ENCODE measurements at regions not wholly inside any gene's neighbourhood (a gene's known extent, or its start where the extent isn't known, plus 50 kb on each side); places are given as distances from the start of the nearest gene placed in this dataset.

GRCh38 chr6:9494864-9495263 lies 920.0 kb downstream of the TFAP2A start:
- no peak for TF ChIP-seq CTCF (IDR thresholded peaks at IDR 0.05; ENCODE audit: unreplicated experiment in 3 of 3)
- peaks cover 4% of the 10 kb centered on the region for H3K4me1 Mint-ChIP-seq
- H3K27me3 Mint-ChIP-seq (ENCODE audit: low read depth) = no peaks in the 10 kb centered on the region
- H3K27ac Mint-ChIP-seq = no peak overlapping the region
- no peaks in the 10 kb centered on the region for H3K9me3 Mint-ChIP-seq
- H3K4me3 Mint-ChIP-seq = no peak overlapping the region
- no peaks in the 10 kb centered on the region for H3K36me3 Mint-ChIP-seq (ENCODE audit: low read depth)

GRCh38 chr6:9492790-9493189 lies 922.1 kb downstream of the TFAP2A start:
- no peaks in the 10 kb centered on the region for H3K27me3 Mint-ChIP-seq (ENCODE audit: low read depth)
- no peaks in the 10 kb centered on the region for H3K9me3 Mint-ChIP-seq
- no peaks in the 10 kb centered on the region for H3K36me3 Mint-ChIP-seq (ENCODE audit: low read depth)
- H3K4me1 Mint-ChIP-seq = peaks cover 4% of the 10 kb centered on the region
- no peak overlapping the region for H3K27ac Mint-ChIP-seq
- TF ChIP-seq CTCF (IDR thresholded peaks at IDR 0.05; ENCODE audit: unreplicated experiment in 3 of 3) = no peak
- no peak overlapping the region for H3K4me3 Mint-ChIP-seq

DNA sequence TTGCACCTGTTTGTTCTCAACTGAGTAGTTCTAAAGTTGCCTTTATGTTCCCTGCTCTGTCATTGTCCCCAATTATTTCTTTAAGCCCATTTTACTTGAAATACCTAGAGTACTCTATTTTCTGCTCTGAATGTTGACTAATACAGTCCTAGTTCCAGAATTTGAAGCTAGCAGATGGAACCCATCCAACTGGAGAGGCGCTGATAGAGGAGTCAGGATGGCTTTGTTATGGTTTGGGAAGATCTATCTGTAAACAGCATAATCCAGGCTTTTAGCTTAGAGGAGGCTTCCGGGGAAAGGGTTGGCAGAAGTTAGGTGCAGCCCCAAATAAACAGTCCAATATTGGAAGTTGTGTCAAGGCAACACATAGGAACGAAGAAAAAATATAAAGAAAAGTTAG lies 927.7 kb downstream of the TFAP2A start:
- Mint-ChIP-seq H3K4me3 (no peak overlapping the region), H3K9me3 (no peaks in the 10 kb centered on the region), H3K4me1 (no peaks in the 10 kb centered on the region), H3K27me3 (ENCODE audit: low read depth) (no peaks in the 10 kb centered on the region), H3K36me3 (ENCODE audit: low read depth) (no peaks in the 10 kb centered on the region), H3K27ac (no peak overlapping the region)
- no peak for TF ChIP-seq CTCF (IDR thresholded peaks at IDR 0.05; ENCODE audit: unreplicated experiment in 3 of 3)

DNA sequence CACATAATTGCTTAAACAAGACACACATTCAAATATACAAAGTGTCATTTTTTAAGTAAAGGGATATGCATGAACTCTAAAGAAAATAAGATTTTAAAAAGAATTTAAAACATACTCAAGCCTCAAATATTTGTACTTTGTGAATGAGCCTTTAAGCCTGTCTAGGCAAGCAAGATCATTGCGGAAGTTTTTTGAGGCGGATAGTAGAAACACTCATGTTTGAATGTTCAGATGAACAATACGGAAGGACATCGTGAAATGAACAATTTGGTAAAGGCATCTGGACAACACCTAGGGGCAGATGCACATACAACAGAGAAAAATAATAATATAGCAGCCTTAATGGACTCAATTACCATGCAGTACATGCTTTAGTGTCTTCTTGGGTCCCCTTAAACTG lies 928.9 kb downstream of the TFAP2A start:
- Mint-ChIP-seq H3K36me3 (ENCODE audit: low read depth) (no peaks in the 10 kb centered on the region), H3K27me3 (ENCODE audit: low read depth) (no peaks in the 10 kb centered on the region), H3K4me1 (no peaks in the 10 kb centered on the region), H3K27ac (no peak overlapping the region), H3K9me3 (no peaks in the 10 kb centered on the region), H3K4me3 (no peak overlapping the region)
- no peak for TF ChIP-seq CTCF (IDR thresholded peaks at IDR 0.05; ENCODE audit: unreplicated experiment in 3 of 3)

DNA sequence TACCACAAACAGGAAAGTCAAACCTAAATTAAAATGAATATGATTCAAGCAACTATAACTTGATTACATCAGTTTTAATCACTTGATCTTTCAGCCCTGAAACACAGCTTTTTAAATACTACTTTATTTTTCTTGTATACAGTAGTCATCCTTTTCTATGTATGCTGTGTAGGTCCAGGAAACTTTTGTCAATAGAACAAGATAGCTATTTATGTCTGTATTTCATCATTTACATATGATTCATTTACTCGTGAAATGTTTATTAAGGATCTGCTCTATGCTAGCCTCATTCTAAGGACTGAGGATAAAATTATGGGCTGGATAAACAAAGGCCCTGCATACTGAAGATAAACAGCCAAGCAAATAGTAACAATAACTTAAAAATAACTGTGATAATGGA lies 930.2 kb downstream of the TFAP2A start:
- no peak for TF ChIP-seq CTCF (IDR thresholded peaks at IDR 0.05; ENCODE audit: unreplicated experiment in 3 of 3)
- Mint-ChIP-seq H3K27me3 (ENCODE audit: low read depth) (no peaks in the 10 kb centered on the region), H3K36me3 (ENCODE audit: low read depth) (no peaks in the 10 kb centered on the region), H3K27ac (no peak overlapping the region), H3K4me3 (no peak overlapping the region), H3K4me1 (no peaks in the 10 kb centered on the region), H3K9me3 (no peaks in the 10 kb centered on the region)

DNA sequence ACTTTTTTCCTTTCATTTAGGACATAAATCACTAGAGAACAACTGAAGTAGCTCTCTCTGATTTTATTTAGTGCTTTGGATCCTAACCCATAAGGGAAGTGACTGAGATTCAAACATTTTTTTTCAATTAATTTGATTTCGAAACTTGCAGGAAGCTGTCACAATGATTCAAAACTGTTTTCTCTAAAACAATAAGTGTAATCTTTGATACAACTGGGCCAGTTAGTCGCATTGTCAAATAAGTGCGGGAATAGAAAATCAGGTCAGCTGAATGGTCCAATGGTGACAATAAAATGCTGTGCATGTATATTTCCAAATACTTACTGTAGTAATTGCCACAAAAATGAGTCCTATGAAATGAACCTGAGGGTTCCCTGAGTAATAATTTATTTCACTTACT lies 930.8 kb downstream of the TFAP2A start:
- Mint-ChIP-seq H3K27ac (no peak overlapping the region), H3K4me1 (no peaks in the 10 kb centered on the region), H3K4me3 (no peak overlapping the region), H3K9me3 (no peaks in the 10 kb centered on the region), H3K36me3 (ENCODE audit: low read depth) (no peaks in the 10 kb centered on the region), H3K27me3 (ENCODE audit: low read depth) (no peaks in the 10 kb centered on the region)
- no peak for TF ChIP-seq CTCF (IDR thresholded peaks at IDR 0.05; ENCODE audit: unreplicated experiment in 3 of 3)

Measured in nephron (organoid).